Panc1 (cell line): ENCODE measurements at regions not wholly inside any gene's neighbourhood (a gene's known extent, or its start where the extent isn't known, plus 50 kb on each side); places are given as distances from the start of the nearest gene placed in this dataset.
A peak's percentile ranks its signal among the peaks of the same experiment; 100 is the strongest.

Experiments used
- ATAC-seq: fragments of 200-7000 bp; cut with Tn5 transposase; 2 replicates; pipeline ENCODE4 v1.9.1; 2020; ENCODE audit warnings: mild to moderate bottlenecking, moderate library complexity
- BruUV-seq: library from RNA; stranded (reverse); fragments of 400-500 nt; replicated peaks from 2 replicates; lab custom pipeline; 2021; lab: Mats Ljungman, UMichigan
- CTCF ChIA-PET: fragments of 300-600 bp; sonication (Branson Sonifier 250); formaldehyde crosslinking; loops from one replicate; lab custom pipeline; 2022; ENCODE audit warnings: antibody characterized with exemption; lab: Charles Lee
- POLR2A ChIA-PET: fragments of 300-600 bp; sonication (Branson Sonifier 250); formaldehyde crosslinking; loops from one replicate; lab custom pipeline; 2022; ENCODE audit warnings: antibody characterized with exemption; lab: Charles Lee
- DNase-seq: peaks from one replicate; pipeline ENCODE4 v3.0.0-alpha.2; 2010; ENCODE audit warnings: low read depth, low spot score
- H3K27ac ChIP-seq: 2 replicates; pipeline ENCODE4 v1.5.1; 2011; ENCODE audit warnings: mild to moderate bottlenecking, low read length, inconsistent platforms
- H3K27me3 ChIP-seq: fragments of 200-500 bp; sonication (Bioruptor generic); 2 replicates; pipeline ENCODE4 v1.6.0; 2014; ENCODE audit warnings: low read length, inconsistent platforms; ENCODE audit not compliant: control insufficient read depth, insufficient read depth
- H3K36me3 ChIP-seq: fragments of 200-500 bp; sonication (Bioruptor generic); 2 replicates; pipeline ENCODE4 v1.5.1; 2014; ENCODE audit warnings: inconsistent platforms, mild to moderate bottlenecking, low read length, moderate library complexity; ENCODE audit not compliant: control insufficient read depth, insufficient read depth
- H3K4me1 ChIP-seq: 2 replicates; pipeline ENCODE4 v1.5.1; 2011; ENCODE audit warnings: inconsistent platforms, mild to moderate bottlenecking, low read length, moderate library complexity; ENCODE audit not compliant: control insufficient read depth, insufficient read depth
- H3K4me3 ChIP-seq, 2 experiments: 2 replicates each; pipeline ENCODE4 v1.5.1; 2011 to 2012; ENCODE audit warnings: low read depth in 2 of 2, low read length in 2 of 2, mild to moderate bottlenecking in 2 of 2, inconsistent platforms in 1 of 2, moderate library complexity in 1 of 2
- H3K9me3 ChIP-seq: fragments of 200-500 bp; sonication (Bioruptor generic); 2 replicates; pipeline ENCODE4 v1.5.1; 2014; ENCODE audit warnings: low read depth, mild to moderate bottlenecking, inconsistent platforms, low read length, moderate library complexity; ENCODE audit not compliant: control insufficient read depth, insufficient read depth
- CTCF ChIP-seq: fragments of 450-650 bp; IDR thresholded peaks from 2 replicates; pipeline ENCODE4 v1.5.1; 2017; ENCODE audit warnings: mild to moderate bottlenecking
- POLR2AphosphoS5 ChIP-seq: IDR thresholded peaks from 2 replicates; pipeline ENCODE4 v1.6.1; 2012; ENCODE audit warnings: mild to moderate bottlenecking, low read depth, low read length, moderate library complexity
- REST ChIP-seq, 2 experiments: IDR thresholded peaks; 2 replicates each; pipeline ENCODE4 v1.6.1; 2011 to 2012; ENCODE audit warnings: low read depth in 2 of 2, control low read depth in 1 of 2, low read length in 1 of 2, mild to moderate bottlenecking in 1 of 2, moderate library complexity in 1 of 2; ENCODE audit not compliant: insufficient read depth in 1 of 2
- SIN3A ChIP-seq: IDR thresholded peaks from 2 replicates; pipeline ENCODE4 v1.6.1; 2012; ENCODE audit warnings: low read depth, mild to moderate bottlenecking, low read length, moderate library complexity, borderline replicate concordance; ENCODE audit not compliant: insufficient read depth
- TCF7L2 ChIP-seq: IDR thresholded peaks from 2 replicates; pipeline ENCODE4 v1.6.1; 2011; ENCODE audit warnings: mild to moderate bottlenecking, low read depth, low read length, inconsistent platforms
- in situ Hi-C: cut with HindIII; loops from 2 replicates; pipeline ENCODE4 v1.10.0; 2016; ENCODE audit warnings: low sequenced_read_pairs, low pct_unique_long_range_greater_than_20kb
- intact Hi-C: fragments of 100-400 bp; cut with micrococcal nuclease; formaldehyde crosslinking; loops from one replicate; pipeline ENCODE4 v1.10.0; 2022; ENCODE audit not compliant: unreplicated experiment

GRCh38 chr5:2020730-2021129, 138.0 kb upstream of the IRX4 start:
- intact Hi-C loops (no loop called here), in situ Hi-C loops (no loop called here)
- Histone ChIP-seq H3K27me3 (peaks cover 15% of the 10 kb centered on the region), H3K27ac (no peak overlapping the region), H3K4me1 (no peaks in the 10 kb centered on the region), H3K4me3 (no peak overlapping the region), H3K9me3 (no peaks in the 10 kb centered on the region), H3K36me3 (no peaks in the 10 kb centered on the region)
- ATAC-seq (no peak), DNase-seq (no peak)
- ChIA-PET POLR2A (no interaction called here), CTCF (no interaction called here)
- TF ChIP-seq SIN3A (no peak), REST (IDR thresholded peaks at IDR 0.05; ENCODE audit: insufficient read depth in 1 of 2, low read depth in 2 of 2, low read length in 1 of 2) (no peak), CTCF (no peak), TCF7L2 (no peak), POLR2AphosphoS5 (no peak)
- BruUV-seq: no TSS peak

GRCh38 chr5:2019716-2020115, 137.0 kb upstream of the IRX4 start:
- Histone ChIP-seq H3K4me1 (no peaks in the 10 kb centered on the region), H3K27me3 (peaks cover 12% of the 10 kb centered on the region), H3K27ac (no peak overlapping the region), H3K9me3 (no peaks in the 10 kb centered on the region), H3K4me3 (no peak overlapping the region), H3K36me3 (no peaks in the 10 kb centered on the region)
- intact Hi-C loops: no loop called here
- ChIA-PET CTCF (no interaction called here), POLR2A (no interaction called here)
- TF ChIP-seq CTCF (no peak), SIN3A (no peak), REST (IDR thresholded peaks at IDR 0.05; ENCODE audit: insufficient read depth in 1 of 2, low read depth in 2 of 2, low read length in 1 of 2) (no peak), TCF7L2 (no peak), POLR2AphosphoS5 (no peak)
- peak; percentile 34; the same call in 1 of the 2 replicates for ATAC-seq
- no peak for DNase-seq
- in situ Hi-C loops: no loop called here
- BruUV-seq: no TSS peak
